ENCODE measurements at regions not wholly inside any gene's neighbourhood (a gene's known extent, or its start where the extent isn't known, plus 50 kb on each side); places are given as distances from the start of the nearest gene placed in this dataset.

DNA sequence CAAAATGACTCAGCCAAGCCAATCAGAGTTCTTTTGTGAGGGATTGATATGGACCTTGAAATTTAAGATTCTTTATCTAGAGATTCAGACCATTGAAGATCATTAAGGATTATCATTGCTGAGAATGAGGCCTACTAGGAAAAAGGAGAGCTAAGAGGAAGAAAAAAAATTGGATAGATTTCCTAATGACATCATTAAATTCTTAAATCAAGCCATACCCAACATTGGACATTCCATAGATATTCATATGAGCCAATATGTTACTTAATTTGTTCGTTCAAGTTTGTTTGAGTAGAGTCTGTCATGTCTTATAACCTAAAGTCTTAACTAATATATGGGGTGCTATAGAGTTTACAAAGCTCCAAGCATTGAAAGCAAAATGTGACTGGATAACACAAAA, 727.9 kb upstream of the SEMA6A start:
- DNase-seq (ENCODE audit: low spot score) = no peak

DNA sequence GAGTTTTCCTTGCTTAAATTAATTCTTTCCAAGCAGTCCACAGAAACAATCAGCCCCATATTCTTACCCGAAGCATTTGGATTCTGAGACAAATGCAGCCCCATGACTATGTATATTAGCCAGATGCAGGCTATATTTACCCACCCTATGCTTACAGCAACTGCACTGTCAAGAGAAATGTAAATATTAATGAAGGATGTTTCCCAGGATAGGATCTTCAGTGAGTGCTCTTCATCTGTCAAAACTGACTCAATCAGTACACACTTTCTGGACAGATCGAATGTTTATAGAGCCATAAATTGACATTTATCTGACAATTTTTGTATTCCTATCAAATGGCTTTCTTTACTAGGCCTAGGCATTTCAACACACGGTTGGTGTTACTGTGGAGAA, 725.3 kb upstream of the SEMA6A start:
- no peak for DNase-seq (ENCODE audit: low spot score)

DNA sequence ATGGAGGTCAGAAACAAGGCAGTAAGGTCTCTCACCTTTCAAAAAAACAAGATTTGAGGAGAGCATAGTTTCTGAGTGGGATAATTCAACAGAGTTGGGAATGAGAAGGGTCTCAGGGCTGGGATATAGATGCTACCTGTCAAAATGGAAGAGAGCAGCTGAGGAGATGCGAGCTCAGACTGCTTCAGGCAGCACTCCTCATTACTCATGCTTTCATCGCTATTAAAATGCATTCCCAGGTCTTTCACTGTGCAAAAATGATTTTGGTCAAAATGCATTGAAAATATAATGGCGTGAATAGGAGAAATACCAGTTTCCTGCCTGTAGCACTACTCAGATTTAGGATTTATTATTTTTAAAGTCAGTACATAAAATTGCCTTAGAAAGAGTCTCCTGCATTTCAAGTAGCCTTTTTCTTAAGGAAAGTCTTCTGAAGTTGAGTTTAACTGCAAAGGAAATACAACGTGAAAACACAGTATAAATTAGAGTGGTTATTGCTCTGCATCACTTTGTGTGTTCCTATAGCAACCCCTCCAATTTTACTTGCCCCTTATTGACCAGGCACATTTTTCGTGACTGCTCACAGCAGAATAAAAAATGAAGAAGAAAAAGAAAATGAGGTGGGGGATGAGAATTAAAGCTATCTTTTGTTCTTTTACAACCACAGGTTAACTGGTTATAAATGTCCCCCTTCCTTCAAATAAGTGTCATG, 724.8 kb upstream of the SEMA6A start:
- DNase-seq (ENCODE audit: low spot score) = no peak

DNA sequence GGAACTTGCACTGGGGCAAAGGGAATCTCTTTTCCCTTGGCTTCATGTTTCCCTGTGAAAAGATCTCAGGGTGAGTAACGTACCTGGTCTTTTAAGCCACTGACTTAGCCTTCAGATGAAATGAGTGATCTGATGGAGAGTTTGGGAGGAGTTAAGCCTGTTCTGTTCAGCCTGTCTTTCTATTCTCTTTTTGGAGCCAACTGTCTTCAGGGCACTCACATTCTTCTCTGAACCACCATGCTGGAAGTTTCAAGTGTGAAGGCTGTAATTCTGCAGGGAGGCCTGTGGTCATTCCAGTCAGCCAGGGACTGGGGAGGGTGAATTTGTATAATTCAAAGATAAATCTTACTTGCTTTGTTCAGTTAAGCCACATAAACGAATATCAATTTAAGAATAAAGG, 722.2 kb upstream of the SEMA6A start:
- DNase-seq (ENCODE audit: low spot score) = no peak

DNA sequence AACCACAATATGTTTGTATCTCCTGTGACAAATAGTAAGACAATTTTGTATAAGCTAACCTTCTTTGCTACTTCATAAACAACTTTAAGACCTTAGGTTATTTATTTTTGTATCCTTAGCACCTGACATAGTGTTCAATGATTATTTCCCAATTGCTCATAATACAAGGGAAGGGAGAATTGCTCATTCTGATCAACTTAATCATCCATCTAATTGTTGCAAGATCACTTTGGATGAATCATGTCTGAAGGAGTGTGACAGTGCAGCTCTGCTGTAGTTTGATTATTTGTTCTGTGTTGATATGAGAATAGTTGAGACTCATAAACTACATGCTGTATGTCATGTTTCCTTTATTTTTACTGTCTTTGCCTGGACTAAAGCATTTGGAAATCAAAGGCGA, 721.3 kb upstream of the SEMA6A start:
- no peak for DNase-seq (ENCODE audit: low spot score)

DNA sequence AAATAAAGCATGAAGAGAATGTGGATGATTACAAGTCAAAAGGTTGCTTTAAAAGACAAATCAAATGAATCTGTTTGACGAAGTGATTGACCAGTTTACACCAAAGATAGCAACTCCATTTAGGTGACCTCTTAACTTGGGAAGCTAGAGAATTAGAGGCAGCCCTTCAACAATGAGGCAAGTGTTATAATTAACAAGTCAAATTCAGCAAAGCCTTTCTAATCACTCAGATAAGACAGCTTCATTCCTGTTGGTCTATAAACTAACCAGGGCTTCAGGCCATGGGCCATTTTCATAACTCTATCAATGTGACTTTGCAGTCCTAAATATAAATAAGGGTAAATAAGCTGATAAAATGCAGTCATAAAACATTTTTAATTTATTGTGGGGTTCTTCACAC, 712.2 kb upstream of the SEMA6A start:
- no peak for DNase-seq (ENCODE audit: low spot score)

DNA sequence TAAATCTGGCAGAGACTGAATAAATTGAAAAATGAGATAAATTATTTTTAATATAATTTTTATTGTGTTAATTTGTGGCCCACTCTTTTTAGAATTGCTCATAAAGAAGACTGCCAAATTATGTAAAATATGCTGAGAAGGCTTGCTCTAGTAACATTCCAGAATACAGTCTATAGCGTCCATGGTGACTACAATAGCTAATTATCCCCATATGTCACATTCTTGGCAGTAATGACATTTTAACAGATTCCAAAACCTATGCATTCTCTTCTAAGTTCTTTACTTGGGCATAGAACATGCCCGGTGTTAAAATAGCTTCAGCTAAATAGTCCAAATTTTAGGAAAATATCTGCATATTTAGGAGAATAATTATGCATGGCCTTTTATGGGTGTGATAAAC, 697.0 kb upstream of the SEMA6A start:
- no peak for DNase-seq (ENCODE audit: low spot score)

DNA sequence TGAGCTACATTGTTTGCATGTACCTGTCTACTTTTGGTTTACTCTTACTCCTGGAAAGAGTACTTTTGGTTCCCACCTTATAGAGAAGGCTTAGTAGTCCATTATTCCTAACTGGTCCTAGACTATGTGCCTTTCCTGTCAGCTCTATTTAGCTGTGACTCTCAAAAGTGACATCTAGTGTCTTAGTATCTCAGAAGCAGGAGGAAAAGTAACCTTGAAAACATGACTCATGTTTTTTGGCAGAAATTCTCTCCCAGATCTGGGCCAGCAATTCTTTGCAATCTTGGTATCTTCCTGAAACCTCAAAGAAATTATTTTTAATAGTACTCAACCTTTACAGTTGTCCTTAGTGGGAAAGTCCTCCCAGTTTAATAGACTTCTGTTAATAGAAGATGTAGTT, 691.7 kb upstream of the SEMA6A start:
- no peak for DNase-seq (ENCODE audit: low spot score)

DNA sequence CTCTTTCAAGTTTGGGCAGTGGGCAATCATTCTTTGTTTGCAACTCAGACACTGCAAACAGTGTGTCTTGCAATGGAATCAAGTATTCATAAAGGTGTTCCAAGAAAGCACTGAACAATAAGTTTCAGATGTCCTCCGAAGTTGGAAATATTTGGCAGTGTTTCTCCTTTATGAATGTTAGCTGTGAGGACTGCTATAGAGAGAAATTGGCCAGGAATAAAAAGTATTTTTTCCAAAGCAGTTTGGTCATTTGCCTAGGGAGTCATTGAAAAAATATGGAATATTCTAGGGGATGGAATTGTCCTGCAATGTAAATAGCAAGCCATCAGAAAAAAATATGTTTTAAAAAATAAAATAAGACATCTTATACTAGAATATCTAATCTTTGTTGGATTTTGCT, 688.6 kb upstream of the SEMA6A start:
- no peak for DNase-seq (ENCODE audit: low spot score)

DNA sequence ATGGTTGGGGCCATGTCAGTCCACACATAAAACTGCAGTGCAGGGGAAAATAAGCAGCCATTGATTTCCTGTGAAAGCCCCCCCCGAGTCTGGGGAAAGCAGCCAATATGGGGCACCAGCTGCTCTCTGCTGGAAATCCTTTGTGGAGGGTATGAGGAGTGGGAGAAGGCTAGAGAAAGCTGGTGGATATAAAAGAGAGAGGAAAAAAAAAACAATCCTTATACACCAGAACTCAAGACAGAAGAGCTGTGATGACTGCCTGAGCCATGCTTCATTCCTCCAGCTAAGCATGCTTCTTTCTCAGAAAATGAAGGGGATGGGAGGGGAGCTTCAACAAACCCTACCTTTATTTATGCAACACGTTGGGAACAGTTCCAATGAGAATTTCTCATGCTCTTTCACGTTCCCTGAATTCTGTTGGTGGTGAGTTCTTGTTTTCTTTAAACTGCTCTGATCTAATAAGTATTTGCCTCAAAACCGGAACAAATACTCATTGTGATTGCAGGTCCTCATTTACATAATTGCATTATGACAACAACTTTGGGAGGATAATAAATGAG, 688.0 kb upstream of the SEMA6A start:
- DNase-seq (ENCODE audit: low spot score) = no peak

DNA sequence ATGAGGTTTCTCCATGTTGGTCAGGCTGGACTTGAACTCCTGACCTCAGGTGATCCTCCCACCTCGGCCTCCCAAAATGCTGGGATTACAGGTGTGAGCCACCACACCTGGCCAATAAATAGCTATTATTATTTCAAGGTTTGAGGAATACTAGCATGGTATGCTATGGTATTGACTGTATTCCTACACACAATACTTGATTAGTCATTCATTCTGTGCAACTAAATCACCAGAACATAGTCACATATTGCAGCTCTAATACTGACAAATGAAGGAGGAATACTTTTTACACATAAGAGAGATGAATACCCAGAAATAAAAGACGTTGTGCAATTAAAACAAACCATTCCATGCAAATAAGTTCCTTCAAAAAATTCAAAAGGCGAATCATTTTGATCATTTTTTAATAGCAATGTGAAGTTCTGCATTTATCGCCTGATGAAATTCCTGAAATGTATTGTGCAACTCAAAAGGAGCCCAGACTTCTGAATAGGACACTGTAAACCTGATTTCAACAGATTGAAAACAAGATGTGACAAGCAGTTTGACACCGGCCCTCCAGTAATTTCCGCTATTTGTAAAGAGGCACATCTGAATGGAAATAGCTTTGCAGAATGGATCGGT, 687.4 kb upstream of the SEMA6A start:
- no peak for DNase-seq (ENCODE audit: low spot score)

DNA sequence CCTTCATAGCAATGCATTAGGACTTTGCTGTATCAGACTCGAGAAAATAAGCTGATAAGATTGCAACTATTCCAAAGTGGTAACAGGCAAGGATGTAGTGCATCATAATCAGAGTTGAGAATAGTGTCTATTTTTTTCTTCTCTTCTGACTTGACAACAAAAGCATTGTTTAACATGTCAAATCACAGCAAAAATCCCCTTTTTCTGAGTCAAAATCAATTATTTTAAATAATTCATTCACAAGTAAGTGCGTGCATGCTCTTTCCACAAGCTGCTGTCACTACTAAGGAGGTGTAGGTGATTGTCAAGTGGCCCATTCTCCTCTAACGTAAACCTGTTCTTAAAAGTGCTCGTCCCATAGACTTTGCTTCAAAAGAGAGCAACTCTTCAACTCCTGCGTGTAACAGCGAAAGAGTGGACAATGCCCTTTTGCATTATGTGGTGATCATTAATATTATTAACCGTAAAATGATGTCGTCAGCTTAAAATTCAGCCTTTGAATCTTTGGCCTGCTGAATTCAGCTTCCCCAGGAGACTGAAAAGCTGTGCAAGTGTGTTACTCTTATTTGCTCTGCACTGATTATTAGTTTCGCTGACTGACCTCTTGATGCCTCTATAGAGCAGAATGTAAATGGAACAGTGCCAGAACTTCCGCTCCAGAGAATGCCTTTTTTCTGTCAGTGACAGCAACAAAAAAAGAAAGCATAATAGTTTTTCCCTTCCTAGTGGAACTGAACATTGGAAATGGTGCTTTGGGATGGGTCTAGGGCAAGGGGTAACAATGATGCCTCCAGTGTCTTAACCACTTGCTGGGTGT, 680.8 kb upstream of the SEMA6A start:
- DNase-seq (ENCODE audit: low spot score) = no peak

DNA sequence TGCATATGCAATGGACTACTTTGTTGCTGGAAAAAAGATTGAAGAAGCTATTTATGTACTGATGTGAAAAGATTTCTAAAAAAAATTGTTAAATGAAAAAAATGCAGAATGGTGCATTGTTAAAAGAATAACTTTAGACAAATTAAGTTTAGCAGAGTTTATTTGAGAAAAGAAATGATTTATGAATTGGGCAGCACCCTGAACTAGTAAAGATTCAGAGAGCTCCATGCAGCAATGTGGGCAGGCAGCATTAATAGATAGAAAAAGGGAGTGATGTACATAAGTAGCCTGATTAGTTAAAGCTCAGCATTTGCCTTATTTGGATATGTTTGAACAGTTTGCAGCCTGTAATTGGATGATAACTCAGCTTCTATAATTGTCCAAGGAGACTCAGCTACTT, 677.9 kb upstream of the SEMA6A start:
- no peak for DNase-seq (ENCODE audit: low spot score)

DNA sequence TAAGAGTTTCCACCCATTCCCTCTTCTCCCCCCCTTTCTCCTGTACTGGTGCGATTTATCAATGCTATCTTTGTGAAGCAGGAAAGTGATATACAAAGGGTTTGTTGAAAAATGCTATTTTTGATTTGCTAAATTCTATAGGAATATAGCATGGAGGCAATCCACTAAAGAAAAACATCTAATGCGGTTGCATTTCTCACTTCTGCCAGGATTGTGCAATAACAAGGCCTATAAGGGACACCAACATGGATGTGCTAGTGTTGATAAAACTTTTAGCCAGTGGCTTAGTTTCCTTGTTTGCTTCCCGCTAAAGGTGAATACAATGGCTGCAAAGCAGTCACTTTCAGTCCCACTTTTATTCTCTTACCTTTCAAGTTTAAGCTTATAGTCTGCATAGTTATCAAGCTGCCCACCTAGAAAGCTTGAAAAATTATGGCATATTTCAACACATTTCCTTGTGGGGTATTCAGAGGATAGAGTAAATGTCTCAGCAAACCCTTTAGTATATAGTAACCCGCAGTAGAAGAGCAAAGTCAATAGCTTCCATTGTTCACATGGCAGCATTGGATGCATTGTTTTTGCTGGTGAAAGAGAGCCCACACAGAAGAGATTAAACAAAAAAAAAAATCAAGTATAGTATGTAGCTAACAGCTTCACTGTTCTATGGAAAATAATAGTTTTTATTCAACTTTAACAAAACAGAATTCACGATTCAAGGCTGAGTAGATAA, 674.6 kb upstream of the SEMA6A start:
- no peak for DNase-seq (ENCODE audit: low spot score)

DNA sequence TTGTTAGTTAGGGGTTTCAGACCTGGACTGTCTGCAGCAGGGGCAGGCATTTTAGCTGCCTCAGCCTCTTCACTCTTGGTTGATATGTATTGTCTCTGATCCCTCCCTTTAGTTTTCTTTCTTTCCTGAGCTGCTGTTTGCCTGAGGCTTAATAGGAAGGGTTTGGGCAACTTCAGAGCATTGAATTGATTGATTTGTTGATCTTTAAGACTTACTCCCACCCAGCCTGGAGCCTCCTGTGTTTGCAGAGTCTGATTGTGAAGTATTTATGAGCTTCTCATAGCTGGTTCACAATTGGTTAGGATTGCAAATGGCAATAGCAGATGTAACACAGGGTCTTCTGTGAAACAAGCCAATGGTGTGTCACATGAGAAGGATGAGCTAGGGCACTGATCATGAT, 671.8 kb upstream of the SEMA6A start:
- no peak for DNase-seq (ENCODE audit: low spot score)

DNA sequence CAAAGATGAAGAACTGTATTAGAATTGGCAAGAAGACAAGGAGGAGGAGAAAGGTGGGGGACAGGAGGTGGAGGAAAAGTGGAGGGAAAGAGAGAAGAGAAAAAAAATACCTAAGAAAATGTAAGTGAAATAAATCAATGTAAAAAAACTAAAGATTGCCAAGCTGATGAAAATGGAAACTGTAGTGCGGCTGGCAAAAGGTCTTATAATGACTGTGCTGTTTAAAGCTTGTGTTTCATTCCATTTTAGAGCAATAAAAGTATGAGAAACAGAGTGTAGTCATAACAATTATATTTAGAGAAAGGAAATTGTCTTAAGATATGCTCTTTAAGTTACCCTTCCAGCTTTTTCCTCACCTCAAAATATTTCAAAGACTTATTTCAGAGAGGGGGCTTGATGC, 670.5 kb upstream of the SEMA6A start:
- DNase-seq (ENCODE audit: low spot score) = no peak

DNA sequence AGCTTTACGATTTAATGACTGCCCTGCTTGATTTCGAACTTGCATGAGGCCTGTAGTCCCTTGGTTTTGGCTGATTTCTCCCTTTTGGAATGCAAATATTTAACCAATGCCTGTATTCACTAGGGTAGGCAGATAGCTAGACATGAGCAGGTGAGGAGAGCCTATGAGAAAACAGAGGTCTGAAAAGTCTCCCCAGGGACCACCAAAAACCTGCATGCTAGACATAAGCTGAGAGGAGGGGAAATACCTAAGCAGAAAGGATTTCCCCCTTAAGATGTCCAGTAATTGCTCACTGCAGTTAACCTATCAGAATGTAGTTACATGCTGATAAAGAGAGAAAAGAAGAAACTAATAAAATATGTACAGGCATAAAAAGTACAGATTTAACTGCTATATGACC, 667.4 kb upstream of the SEMA6A start:
- DNase-seq (ENCODE audit: low spot score) = no peak

DNA sequence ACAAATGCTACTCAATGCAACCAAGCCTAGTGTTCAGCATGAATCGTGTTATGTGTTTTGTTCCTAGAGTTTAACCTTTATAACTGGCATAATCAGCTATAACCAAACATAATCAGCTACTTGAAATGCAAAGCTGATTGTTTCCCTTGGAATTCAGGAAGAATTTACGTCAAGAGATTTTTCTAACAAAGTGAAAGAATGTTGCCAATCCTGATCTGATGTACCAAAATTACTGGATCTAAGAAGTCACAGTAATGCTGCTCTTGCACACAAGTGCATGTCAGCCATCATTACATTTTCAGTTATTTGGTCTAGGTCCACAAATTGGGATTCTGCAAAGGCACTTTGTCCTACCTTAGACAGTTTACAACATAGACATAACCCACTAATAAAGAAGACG, 662.3 kb upstream of the SEMA6A start:
- no peak for DNase-seq (ENCODE audit: low spot score)

DNA sequence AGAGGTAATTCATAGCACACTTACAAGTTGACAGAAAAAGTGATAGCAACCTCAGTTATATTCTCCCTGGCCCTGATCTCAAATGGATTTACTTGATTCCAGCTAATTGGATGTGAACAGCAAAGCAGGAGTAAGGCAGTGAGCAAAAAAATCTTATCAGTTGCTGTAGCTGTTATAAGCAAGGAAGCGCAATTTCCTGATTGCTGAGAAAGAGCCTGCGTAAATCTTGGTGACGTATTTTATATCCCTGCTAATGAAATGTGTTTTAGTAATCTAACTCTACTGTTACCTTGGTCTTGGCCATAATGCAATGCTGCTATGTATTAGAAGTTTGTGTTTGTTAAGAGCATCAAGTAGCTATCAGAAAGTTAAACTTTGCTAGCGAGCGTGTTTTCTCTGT, 661.2 kb upstream of the SEMA6A start:
- no peak for DNase-seq (ENCODE audit: low spot score)

DNA sequence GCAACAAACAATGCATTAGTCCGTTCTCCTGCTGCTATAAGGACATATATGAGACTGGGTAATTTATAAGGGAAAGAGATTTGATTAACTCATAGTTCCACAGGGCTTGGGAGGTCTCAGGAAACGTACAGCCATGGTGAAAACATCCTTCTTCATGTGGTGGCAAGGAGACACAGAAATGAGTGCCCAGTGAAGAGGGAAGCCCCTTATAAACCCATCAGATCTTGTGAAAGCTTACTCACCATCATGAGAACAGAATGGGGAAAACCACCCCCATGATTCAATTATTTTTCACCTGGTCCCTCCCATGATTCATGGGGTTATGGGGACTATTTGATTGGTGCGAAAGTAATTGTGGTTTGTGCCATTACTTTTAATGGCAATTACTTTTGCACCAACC, 655.8 kb upstream of the SEMA6A start:
- no peak for DNase-seq (ENCODE audit: low spot score)

DNA sequence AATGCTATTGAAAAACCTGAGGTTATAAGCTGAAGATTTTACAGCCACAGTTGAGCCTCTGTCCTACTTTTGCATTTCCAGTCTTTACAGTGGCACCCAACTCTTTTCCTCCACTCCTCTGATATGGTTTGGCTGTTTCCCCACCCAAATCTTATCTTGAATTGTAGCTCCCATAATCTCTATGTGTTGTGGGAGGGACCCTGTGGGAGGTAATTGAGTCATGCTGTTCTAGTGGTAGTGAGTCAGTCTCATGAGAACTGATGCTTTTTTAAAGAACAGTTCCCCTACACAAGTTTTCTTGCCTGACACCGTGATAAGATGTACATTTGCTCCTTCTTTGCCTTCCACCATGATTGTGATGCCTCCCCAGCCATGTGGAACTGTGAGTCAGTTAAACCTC, 646.1 kb upstream of the SEMA6A start:
- DNase-seq (ENCODE audit: low spot score) = no peak

DNA sequence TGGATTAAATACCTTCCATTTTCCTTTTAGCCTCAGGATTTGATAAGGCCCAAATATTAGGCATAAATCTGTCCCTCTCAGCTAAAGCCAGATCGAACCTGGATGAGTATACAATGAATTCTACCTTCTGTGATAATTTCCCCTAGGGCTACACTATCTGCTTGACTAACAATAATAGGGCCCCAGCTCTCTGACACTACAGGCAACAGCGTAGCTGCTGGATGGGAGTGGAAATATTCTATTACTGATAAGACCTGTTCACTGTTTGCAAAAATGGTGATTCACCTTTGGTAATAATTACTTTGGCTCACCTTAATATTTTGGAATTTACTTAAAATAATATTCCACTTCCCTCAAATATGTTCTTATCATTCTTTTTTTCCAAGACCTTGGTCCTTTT, 644.2 kb upstream of the SEMA6A start:
- no peak for DNase-seq (ENCODE audit: low spot score)

Data from AG08395 (cell line).